DND-41 (cell line): ENCODE measurements at regions not wholly inside any gene's neighbourhood (a gene's known extent, or its start where the extent isn't known, plus 50 kb on each side); places are given as distances from the start of the nearest gene placed in this dataset.

Source experiments
- EZH2 ChIP-seq: IDR thresholded peaks from 3 replicates; pipeline ENCODE4 v1.6.1; 2012; ENCODE audit warnings: borderline replicate concordance, low read depth, mild to moderate bottlenecking, moderate library complexity, low read length, inconsistent platforms; ENCODE audit not compliant: severe bottlenecking
- TF ChIP-seq, protein P1 (sequence below): IDR thresholded peaks from 2 replicates; pipeline ENCODE4 v1.5.1; 2012; ENCODE audit warnings: borderline replicate concordance, low read length, moderate library complexity, mild to moderate bottlenecking; ENCODE audit not compliant: poor library complexity, severe bottlenecking; ENCODE audit errors: extremely low read depth

DNA sequence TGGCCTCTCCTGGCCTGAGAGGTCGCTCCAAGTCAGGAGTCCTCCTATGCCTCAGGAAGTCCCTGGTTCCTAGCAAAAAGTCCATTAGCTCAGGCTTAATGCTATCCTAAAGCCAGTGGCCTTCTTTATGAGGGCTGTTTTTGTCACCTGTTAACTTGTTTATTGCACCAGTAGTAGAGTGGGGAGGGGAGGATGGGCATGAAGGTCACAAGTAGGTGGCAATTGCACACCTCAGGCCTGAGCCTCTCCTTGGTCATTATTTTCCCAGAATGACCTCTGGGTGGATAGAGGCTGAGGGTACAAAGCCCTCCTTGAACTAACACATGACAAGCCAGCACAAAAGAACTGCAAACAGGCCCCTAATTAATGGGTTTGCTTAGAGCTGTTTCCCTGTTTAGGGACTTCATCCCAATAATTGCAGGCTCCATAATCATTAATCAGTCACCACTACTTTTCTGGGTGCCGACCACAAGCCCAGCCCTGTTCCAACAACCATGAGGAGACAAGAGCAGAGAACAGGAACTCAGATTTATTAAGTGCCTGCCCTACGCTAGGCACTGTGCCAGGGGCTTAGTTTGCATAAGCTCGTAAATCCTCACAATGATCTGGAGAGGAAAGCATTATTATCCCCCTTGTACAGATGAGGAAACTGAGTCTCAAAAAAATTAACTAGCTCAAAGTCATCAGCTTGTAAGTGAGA, 123.0 kb upstream of the PKDCC start:
- TF ChIP-seq, protein P1, sequence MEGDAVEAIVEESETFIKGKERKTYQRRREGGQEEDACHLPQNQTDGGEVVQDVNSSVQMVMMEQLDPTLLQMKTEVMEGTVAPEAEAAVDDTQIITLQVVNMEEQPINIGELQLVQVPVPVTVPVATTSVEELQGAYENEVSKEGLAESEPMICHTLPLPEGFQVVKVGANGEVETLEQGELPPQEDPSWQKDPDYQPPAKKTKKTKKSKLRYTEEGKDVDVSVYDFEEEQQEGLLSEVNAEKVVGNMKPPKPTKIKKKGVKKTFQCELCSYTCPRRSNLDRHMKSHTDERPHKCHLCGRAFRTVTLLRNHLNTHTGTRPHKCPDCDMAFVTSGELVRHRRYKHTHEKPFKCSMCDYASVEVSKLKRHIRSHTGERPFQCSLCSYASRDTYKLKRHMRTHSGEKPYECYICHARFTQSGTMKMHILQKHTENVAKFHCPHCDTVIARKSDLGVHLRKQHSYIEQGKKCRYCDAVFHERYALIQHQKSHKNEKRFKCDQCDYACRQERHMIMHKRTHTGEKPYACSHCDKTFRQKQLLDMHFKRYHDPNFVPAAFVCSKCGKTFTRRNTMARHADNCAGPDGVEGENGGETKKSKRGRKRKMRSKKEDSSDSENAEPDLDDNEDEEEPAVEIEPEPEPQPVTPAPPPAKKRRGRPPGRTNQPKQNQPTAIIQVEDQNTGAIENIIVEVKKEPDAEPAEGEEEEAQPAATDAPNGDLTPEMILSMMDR = no peak
- TF ChIP-seq EZH2 = no peak
